H9 (cell line): ENCODE measurements at regions not wholly inside any gene's neighbourhood (a gene's known extent, or its start where the extent isn't known, plus 50 kb on each side); places are given as distances from the start of the nearest gene placed in this dataset.

Experiments used
- DNase-seq: peaks from one replicate; pipeline ENCODE4 v3.0.0-alpha.2; 2017
- H2AFZ ChIP-seq: one replicate; pipeline ENCODE4 v1.6.1; 2013; ENCODE audit warnings: mild to moderate bottlenecking, low read length, control low read depth, moderate library complexity
- H2AK5ac ChIP-seq: 2 replicates; pipeline ENCODE4 v1.6.1; 2013; ENCODE audit warnings: low read length, control low read depth, mixed read lengths; ENCODE audit not compliant: insufficient read length
- H2BK120ac ChIP-seq: one replicate; pipeline ENCODE4 v1.6.1; 2013; ENCODE audit warnings: low read depth, mild to moderate bottlenecking, low read length, control low read depth, inconsistent platforms; ENCODE audit not compliant: poor library complexity, severe bottlenecking
- H2BK12ac ChIP-seq: 2 replicates; pipeline ENCODE4 v1.6.1; 2013; ENCODE audit warnings: low read length, control low read depth, mixed read lengths, low read depth; ENCODE audit not compliant: insufficient read length
- H2BK15ac ChIP-seq: 2 replicates; pipeline ENCODE4 v1.6.1; 2013; ENCODE audit warnings: low read depth, low read length, control low read depth
- H2BK20ac ChIP-seq: one replicate; pipeline ENCODE4 v1.6.1; 2013; ENCODE audit warnings: low read depth, mild to moderate bottlenecking, low read length, control low read depth, inconsistent platforms; ENCODE audit not compliant: poor library complexity, severe bottlenecking
- H2BK5ac ChIP-seq: 2 replicates; pipeline ENCODE4 v1.6.1; 2013; ENCODE audit warnings: low read length, control low read depth, mixed read lengths; ENCODE audit not compliant: insufficient read length
- H3K14ac ChIP-seq: 2 replicates; pipeline ENCODE4 v1.6.1; 2013; ENCODE audit warnings: low read length, control low read depth; ENCODE audit not compliant: insufficient read depth
- H3K18ac ChIP-seq: 2 replicates; pipeline ENCODE4 v1.6.1; 2013; ENCODE audit warnings: low read depth, mild to moderate bottlenecking, mixed read lengths, low read length, control low read depth; ENCODE audit not compliant: insufficient read length
- H3K23ac ChIP-seq: 2 replicates; pipeline ENCODE4 v1.6.1; 2013; ENCODE audit warnings: low read length, control low read depth, mixed read lengths, low read depth; ENCODE audit not compliant: insufficient read length
- H3K23me2 ChIP-seq: 2 replicates; pipeline ENCODE4 v1.6.1; 2013; ENCODE audit warnings: low read depth, mild to moderate bottlenecking, mixed read lengths, low read length, control low read depth; ENCODE audit not compliant: insufficient read length, poor library complexity, severe bottlenecking
- H3K27ac ChIP-seq: 2 replicates; pipeline ENCODE4 v1.5.1; 2013; ENCODE audit warnings: low read length, control low read depth, mixed read lengths, low read depth; ENCODE audit not compliant: insufficient read length
- H3K27me3 ChIP-seq: 2 replicates; pipeline ENCODE4 v1.6.1; 2013; ENCODE audit warnings: low read length, control low read depth, inconsistent platforms; ENCODE audit not compliant: insufficient read depth
- H3K4ac ChIP-seq: 2 replicates; pipeline ENCODE4 v1.6.1; 2013; ENCODE audit warnings: low read depth, mild to moderate bottlenecking, control low read depth, inconsistent platforms, low read length, moderate library complexity
- H3K4me1 ChIP-seq: 2 replicates; pipeline ENCODE4 v1.6.1; 2013; ENCODE audit warnings: low read length, control low read depth, inconsistent platforms; ENCODE audit not compliant: insufficient read depth
- H3K4me2 ChIP-seq: 2 replicates; pipeline ENCODE4 v1.6.1; 2013; ENCODE audit warnings: low read length, control low read depth, mixed read lengths; ENCODE audit not compliant: insufficient read length, insufficient read depth
- H3K56ac ChIP-seq: 2 replicates; pipeline ENCODE4 v1.6.1; 2013; ENCODE audit warnings: low read depth, mild to moderate bottlenecking, mixed read lengths, low read length, control low read depth; ENCODE audit not compliant: insufficient read length
- H3K79me1 ChIP-seq: 2 replicates; pipeline ENCODE4 v1.6.1; 2013; ENCODE audit warnings: low read depth, mild to moderate bottlenecking, moderate library complexity, low read length, control low read depth, inconsistent platforms; ENCODE audit not compliant: insufficient read depth, poor library complexity, severe bottlenecking
- H3K79me2 ChIP-seq: 2 replicates; pipeline ENCODE4 v1.6.1; 2013; ENCODE audit warnings: low read length, control low read depth, inconsistent platforms; ENCODE audit not compliant: insufficient read depth
- H3K9ac ChIP-seq: 2 replicates; pipeline ENCODE4 v1.6.1; 2013; ENCODE audit warnings: low read length, control low read depth, mixed read lengths; ENCODE audit not compliant: insufficient read length; ENCODE audit errors: extremely low read depth
- H3K9me3 ChIP-seq: one replicate; pipeline ENCODE4 v1.6.1; 2013; ENCODE audit warnings: low read depth, low read length, inconsistent platforms; ENCODE audit not compliant: control insufficient read depth
- H3T11ph ChIP-seq: one replicate; pipeline ENCODE4 v1.6.1; 2013; ENCODE audit warnings: mild to moderate bottlenecking, low read length, control low read depth, inconsistent platforms
- H4K20me1 ChIP-seq: one replicate; pipeline ENCODE4 v1.6.1; 2013; ENCODE audit not compliant: control insufficient read depth, insufficient read length, insufficient read depth
- H4K5ac ChIP-seq: 2 replicates; pipeline ENCODE4 v1.6.1; 2013; ENCODE audit warnings: low read depth, mild to moderate bottlenecking, mixed read lengths, low read length, control low read depth; ENCODE audit not compliant: insufficient read length
- H4K8ac ChIP-seq: replicated peaks from 2 replicates; pipeline ENCODE4 v1.6.1; 2013; ENCODE audit warnings: low read length, control low read depth, mixed read lengths, low read depth; ENCODE audit not compliant: insufficient read length
- H4K91ac ChIP-seq: 2 replicates; pipeline ENCODE4 v1.6.1; 2013; ENCODE audit warnings: low read depth, mild to moderate bottlenecking, moderate library complexity, mixed read lengths, low read length, control low read depth; ENCODE audit not compliant: insufficient read length
- H3K27ac Mint-ChIP-seq, 3 experiments: 2 replicates in 2 of 3; 3 replicates in 1 of 3; pipeline ENCODE4 v1.8.0; 2020 to 2021; ENCODE audit warnings: mixed read lengths in 3 of 3, mild to moderate bottlenecking in 1 of 3, moderate library complexity in 1 of 3
- H3K27me3 Mint-ChIP-seq: 2 replicates; pipeline ENCODE4 v1.8.0; 2021; ENCODE audit warnings: low read depth, mild to moderate bottlenecking, moderate library complexity, mixed read lengths
- H3K36me3 Mint-ChIP-seq, 3 experiments: 2 replicates in 2 of 3; 3 replicates in 1 of 3; pipeline ENCODE4 v1.8.0; 2020 to 2021; ENCODE audit warnings: low read depth in 3 of 3, mixed read lengths in 3 of 3; ENCODE audit not compliant: insufficient read depth in 1 of 3
- H3K4me1 Mint-ChIP-seq, 2 experiments: 2 replicates each; pipeline ENCODE4 v1.8.0; 2020; ENCODE audit warnings: mixed read lengths in 2 of 2
- H3K4me3 Mint-ChIP-seq, 2 experiments: 2 replicates in 1 of 2; 3 replicates in 1 of 2; pipeline ENCODE4 v1.8.0; 2020 to 2021; ENCODE audit warnings: mild to moderate bottlenecking in 2 of 2, mixed read lengths in 2 of 2, moderate library complexity in 1 of 2
- H3K9me3 Mint-ChIP-seq, 2 experiments: 2 replicates in 1 of 2; 3 replicates in 1 of 2; pipeline ENCODE4 v1.8.0; 2020; ENCODE audit warnings: mild to moderate bottlenecking in 2 of 2, mixed read lengths in 2 of 2, moderate library complexity in 1 of 2
- WGBS: extraction: QIAGEN DNeasy Blood & Tissue Kit; methylation state at CpG from one replicate; pipeline ENCODE4 v1.1.7; 2013; ENCODE audit warnings: missing lambda C conversion rate, low lambda C conversion rate, mixed read lengths; ENCODE audit not compliant: insufficient read length; ENCODE audit errors: extremely low coverage; 5-methylcytosine and 5-hydroxymethylcytosine counted together
- TF ChIP-seq, protein P1 (sequence below): fragments of 200-600 bp; sonication (generic); conservative IDR thresholded peaks from 3 replicates; pipeline ENCODE4 v1.8.0; 2021; ENCODE audit warnings: antibody characterized with exemption, mild to moderate bottlenecking

DNA sequence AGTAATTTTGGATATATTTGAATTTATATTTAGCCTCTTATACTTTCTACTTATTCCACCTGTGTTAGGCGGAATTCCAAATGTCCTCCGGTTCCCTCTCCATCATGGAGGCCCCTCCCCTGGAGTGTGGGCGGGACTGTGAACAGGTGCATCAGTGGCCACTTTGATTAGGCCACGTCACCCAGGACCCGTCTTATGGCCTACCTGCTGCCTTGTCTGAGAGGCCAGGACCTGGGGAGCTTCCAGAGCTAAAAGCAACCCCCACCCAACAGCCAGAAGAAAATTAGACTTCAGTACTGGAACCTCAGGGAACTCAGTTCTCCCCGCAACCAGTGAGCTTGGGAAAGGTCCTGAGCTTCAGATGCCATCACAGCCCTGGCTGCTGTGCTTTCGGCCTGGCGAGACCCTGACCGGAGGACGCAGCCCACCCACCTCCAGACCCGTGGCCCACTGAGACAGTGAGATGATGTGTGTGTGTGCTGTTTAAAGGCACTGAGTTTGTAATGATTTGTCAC lies 200.2 kb upstream of the SOX1 start:
- H3K27ac ChIP-seq, result no peak overlapping the region
- H3K14ac ChIP-seq, result no peak overlapping the region
- no peaks in the 10 kb centered on the region for H4K20me1 ChIP-seq
- H3K23me2 ChIP-seq, result no peaks in the 10 kb centered on the region
- DNase-seq, result no peak
- 0 out of 4 replicates have a peak, but pooled peaks cover 0 to 2% of the 10 kb centered on the region in 2 experiments for H3K4me1 Mint-ChIP-seq
- no peak overlapping the region for H2BK12ac ChIP-seq
- no peak overlapping the region for H3K4ac ChIP-seq
- no peaks in the 10 kb centered on the region for H3K79me2 ChIP-seq
- H3K4me3 Mint-ChIP-seq, result no peak overlapping the region
- TF ChIP-seq, protein P1, sequence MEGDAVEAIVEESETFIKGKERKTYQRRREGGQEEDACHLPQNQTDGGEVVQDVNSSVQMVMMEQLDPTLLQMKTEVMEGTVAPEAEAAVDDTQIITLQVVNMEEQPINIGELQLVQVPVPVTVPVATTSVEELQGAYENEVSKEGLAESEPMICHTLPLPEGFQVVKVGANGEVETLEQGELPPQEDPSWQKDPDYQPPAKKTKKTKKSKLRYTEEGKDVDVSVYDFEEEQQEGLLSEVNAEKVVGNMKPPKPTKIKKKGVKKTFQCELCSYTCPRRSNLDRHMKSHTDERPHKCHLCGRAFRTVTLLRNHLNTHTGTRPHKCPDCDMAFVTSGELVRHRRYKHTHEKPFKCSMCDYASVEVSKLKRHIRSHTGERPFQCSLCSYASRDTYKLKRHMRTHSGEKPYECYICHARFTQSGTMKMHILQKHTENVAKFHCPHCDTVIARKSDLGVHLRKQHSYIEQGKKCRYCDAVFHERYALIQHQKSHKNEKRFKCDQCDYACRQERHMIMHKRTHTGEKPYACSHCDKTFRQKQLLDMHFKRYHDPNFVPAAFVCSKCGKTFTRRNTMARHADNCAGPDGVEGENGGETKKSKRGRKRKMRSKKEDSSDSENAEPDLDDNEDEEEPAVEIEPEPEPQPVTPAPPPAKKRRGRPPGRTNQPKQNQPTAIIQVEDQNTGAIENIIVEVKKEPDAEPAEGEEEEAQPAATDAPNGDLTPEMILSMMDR, result no peak
- no peak overlapping the region for H3K9ac ChIP-seq
- H3K18ac ChIP-seq, result no peak overlapping the region
- no peak overlapping the region for H3K4me2 ChIP-seq
- peaks cover 49% of the 10 kb centered on the region for H3K27me3 Mint-ChIP-seq
- H2BK15ac ChIP-seq, result no peak overlapping the region
- no peak overlapping the region for H3K27ac Mint-ChIP-seq
- H3K4me1 ChIP-seq, result no peaks in the 10 kb centered on the region
- H3K79me1 ChIP-seq, result no peaks in the 10 kb centered on the region
- H4K91ac ChIP-seq, result no peak overlapping the region
- H3K56ac ChIP-seq, result no peak overlapping the region
- H2AK5ac ChIP-seq, result no peak overlapping the region
- H3T11ph ChIP-seq, result no peak overlapping the region
- no peak overlapping the region for H3K23ac ChIP-seq
- H2BK5ac ChIP-seq, result no peak overlapping the region
- no peak overlapping the region for H2BK120ac ChIP-seq
- no peak overlapping the region for H4K8ac ChIP-seq
- no peaks in the 10 kb centered on the region for H3K9me3 ChIP-seq
- WGBS, result no CpG with 5 or more reads among the region's 11 CpGs
- no peak overlapping the region for H2BK20ac ChIP-seq
- H3K27me3 ChIP-seq, result no peaks in the 10 kb centered on the region
- peaks cover 6 to 13% of the 10 kb centered on the region in 2 experiments; a peak in 2 of 5 replicates for H3K9me3 Mint-ChIP-seq
- peaks cover 0 to 6% (median 0%) of the 10 kb centered on the region in 3 experiments; a peak in 2 of 7 replicates for H3K36me3 Mint-ChIP-seq
- H4K5ac ChIP-seq, result no peak overlapping the region
- H2AFZ ChIP-seq, result no peak overlapping the region
